K562 (cell line): ENCODE measurements at regions not wholly inside any gene's neighbourhood (a gene's known extent, or its start where the extent isn't known, plus 50 kb on each side); places are given as distances from the start of the nearest gene placed in this dataset.

ENCODE experiments used
- ATAC-seq: fragments of 200-7000 bp; cut with Tn5 transposase; 3 replicates; pipeline ENCODE4 v1.9.1; 2020; ENCODE audit warnings: moderate library complexity
- BruUV-seq: library from RNA; stranded (reverse); fragments of 400-500 nt; replicated peaks from 2 replicates; lab custom pipeline; 2021; lab: Mats Ljungman, UMichigan
- CTCF ChIA-PET: fragments of 300-600 bp; formaldehyde crosslinking; extraction: SDS; loops from one replicate; lab custom pipeline; 2021; ENCODE audit warnings: low intra/inter-chr PET ratio; lab: Yijun Ruan, JAX
- POLR2A ChIA-PET: fragments of 300-600, 350-650 bp; sonication (Branson Sonifier 250); formaldehyde crosslinking; extraction: SDS; loops from one replicate; lab custom pipeline; 2021; ENCODE audit warnings: antibody characterized with exemption, inconsistent platforms; lab: Yijun Ruan, JAX
- DNase-seq, 4 experiments: peaks; one replicate each; pipeline versions ENCODE4 v3.0.0 to v3.0.0-alpha.2; 2011 to 2018; ENCODE audit warnings: low spot score in 3 of 4, mixed read lengths in 3 of 4; ENCODE audit errors: extremely low read depth in 1 of 4
- FAIRE-seq: peaks from 2 replicates; lab custom pipeline; 2011; peaks lifted over from hg19 to GRCh38; lab: Jason Lieb, UNC
- H2AFZ ChIP-seq: 2 replicates; pipeline ENCODE4 v1.6.0; 2011; ENCODE audit warnings: low read depth, low read length, control low read depth, inconsistent platforms
- H3K27ac ChIP-seq: fragments of 200-600 bp; 3 replicates; pipeline ENCODE4 v1.8.0; 2011; ENCODE audit warnings: low read depth, mild to moderate bottlenecking, control low read depth, inconsistent platforms, low read length, moderate library complexity, mixed read lengths; ENCODE audit errors: extremely low read depth
- H3K27me3 ChIP-seq, 2 experiments: fragments of 300-600 bp in 1 of 2; 2 replicates in 1 of 2; 3 replicates in 1 of 2; pipeline versions ENCODE4 v1.6.0 to v1.8.0; 2011; ENCODE audit warnings: inconsistent platforms in 2 of 2, low read length in 2 of 2, mild to moderate bottlenecking in 1 of 2, mixed read lengths in 1 of 2, moderate library complexity in 1 of 2; ENCODE audit not compliant: control insufficient read depth in 2 of 2, insufficient read depth in 2 of 2
- H3K36me3 ChIP-seq: fragments of 300-600 bp; 3 replicates; pipeline ENCODE4 v1.8.0; 2011; ENCODE audit warnings: mild to moderate bottlenecking, low read length, inconsistent platforms; ENCODE audit not compliant: control insufficient read depth, insufficient read depth
- H3K4me1 ChIP-seq, 2 experiments: fragments of 200-600 bp in 1 of 2; replicated peaks in 1 of 2; 2 replicates in 1 of 2; 3 replicates in 1 of 2; pipeline versions ENCODE4 v1.5.1 to v1.8.0; 2011; ENCODE audit warnings: inconsistent platforms in 2 of 2, low read length in 2 of 2, mild to moderate bottlenecking in 1 of 2, mixed read lengths in 1 of 2, moderate library complexity in 1 of 2; ENCODE audit not compliant: control insufficient read depth in 2 of 2, insufficient read depth in 2 of 2
- H3K4me2 ChIP-seq: 2 replicates; pipeline ENCODE4 v1.6.1; 2011; ENCODE audit warnings: low read length, control low read depth, inconsistent platforms, mixed read lengths; ENCODE audit not compliant: insufficient read depth
- H3K4me3 ChIP-seq: fragments of 200-600 bp; sonication (generic), shearing (Covaris generic); 2 replicates; pipeline ENCODE4 v1.5.1; 2016; ENCODE audit warnings: control low read depth, inconsistent platforms
- H3K79me2 ChIP-seq: fragments of 200-600 bp; 3 replicates; pipeline ENCODE4 v1.8.0; 2011; ENCODE audit warnings: low read length, inconsistent platforms; ENCODE audit not compliant: control insufficient read depth, insufficient read depth
- H3K9ac ChIP-seq, 2 experiments: 2 replicates each; pipeline versions ENCODE4 v1.6.0 to v1.6.1; 2011; ENCODE audit warnings: low read depth in 2 of 2, low read length in 2 of 2, control low read depth in 1 of 2, inconsistent platforms in 1 of 2, mild to moderate bottlenecking in 1 of 2, mixed read lengths in 1 of 2; ENCODE audit not compliant: insufficient read depth in 1 of 2
- H3K9me1 ChIP-seq: one replicate; pipeline ENCODE4 v1.6.0; 2011; ENCODE audit warnings: inconsistent platforms, mild to moderate bottlenecking, low read length, moderate library complexity; ENCODE audit not compliant: control insufficient read depth, insufficient read depth
- H3K9me3 ChIP-seq: replicated peaks from 2 replicates; pipeline ENCODE4 v1.5.1; 2011; ENCODE audit warnings: low read depth, low read length, inconsistent platforms; ENCODE audit not compliant: control insufficient read depth, insufficient read depth
- H4K20me1 ChIP-seq: replicated peaks from 2 replicates; pipeline ENCODE4 v1.6.1; 2011; ENCODE audit warnings: low read length, inconsistent platforms, mixed read lengths; ENCODE audit not compliant: control insufficient read depth, insufficient read depth
- ARHGAP35 ChIP-seq: fragments of 450-650 bp; IDR thresholded peaks from 2 replicates; pipeline ENCODE4 v1.6.1; 2018; ENCODE audit not compliant: partially characterized antibody
- BRCA1 ChIP-seq, 2 experiments: fragments of 450-650 bp in 1 of 2; sonication (generic) in 1 of 2; formaldehyde crosslinking in 1 of 2; IDR thresholded peaks; 2 replicates each; pipeline versions ENCODE4 v1.5.0 to v1.6.1; 2017 to 2020; ENCODE audit warnings: mild to moderate bottlenecking in 1 of 2, missing genetic modification reagents in 1 of 2
- JUNB ChIP-seq: fragments of 450-650 bp; formaldehyde crosslinking; conservative IDR thresholded peaks from 2 replicates; pipeline ENCODE4 v1.4.0; 2020; ENCODE audit warnings: mild to moderate bottlenecking
- SAP30 ChIP-seq: fragments of 200-600 bp; sonication (generic); IDR thresholded peaks from 2 replicates; pipeline ENCODE4 v1.6.1; 2012; ENCODE audit warnings: borderline replicate concordance, low read depth, mild to moderate bottlenecking, moderate library complexity, low read length, control low read depth, inconsistent platforms; ENCODE audit not compliant: insufficient read depth, poor library complexity, severe bottlenecking
- ZC3H4 ChIP-seq: sonication (generic); formaldehyde crosslinking; IDR thresholded peaks from 2 replicates; pipeline ENCODE4 v1.9.0; 2021; ENCODE audit warnings: missing genetic modification reagents, borderline replicate concordance
- WGBS: fragments of 100-300 bp; shearing (Covaris generic); methylation state at CpG from one replicate; pipeline ENCODE4 v1.1.6; 2016; ENCODE audit warnings: low coverage, mixed read lengths; ENCODE audit not compliant: insufficient coverage; ENCODE audit errors: missing lambda C conversion rate; 5-methylcytosine and 5-hydroxymethylcytosine counted together
- in situ Hi-C: fragments of 300-500 bp; cut with MboI; formaldehyde crosslinking; loops from 4 replicates; pipeline ENCODE4 v1.15.0; 2018; ENCODE audit warnings: inconsistent platforms, mixed read lengths
- intact Hi-C: fragments of 100-400 bp; cut with micrococcal nuclease; formaldehyde crosslinking; loops from 2 replicates; pipeline ENCODE4 v1.14.2; 2022
- TF ChIP-seq, protein P1 (sequence below): sonication (generic); formaldehyde crosslinking; IDR thresholded peaks from 2 replicates; pipeline ENCODE4 v1.9.0; 2022; ENCODE audit warnings: mild to moderate bottlenecking, missing genetic modification reagents

DNA sequence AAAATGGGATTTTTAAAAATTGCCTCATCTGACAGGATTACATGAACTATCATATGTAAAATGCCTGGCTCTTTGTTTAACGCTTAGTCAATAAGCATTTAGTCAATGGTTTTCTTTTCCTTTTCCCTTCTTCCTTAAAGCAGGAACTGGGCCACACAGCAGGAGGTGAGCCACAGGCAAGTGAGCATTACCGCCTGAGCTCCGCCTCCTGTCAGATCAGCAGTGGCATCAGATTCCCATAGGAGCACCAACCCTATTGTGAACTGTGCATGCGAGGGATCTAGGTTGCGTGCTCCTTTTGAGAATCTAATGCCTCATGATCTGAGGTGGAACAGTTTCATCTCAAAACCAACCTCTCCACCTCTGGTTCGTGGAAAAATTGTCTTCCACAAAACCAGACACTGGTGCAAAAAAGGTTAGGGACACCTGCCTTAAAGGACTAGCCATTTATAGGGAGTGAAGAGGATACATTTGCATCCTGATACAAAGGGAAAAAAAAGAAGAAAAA lies 306.1 kb downstream of the FBXW7 start:
- Histone ChIP-seq H3K9me3 (no peaks in the 10 kb centered on the region), H3K4me1 (no peaks in the 10 kb centered on the region)
- WGBS, result 0% methylated on average over 6 of the region's 6 CpGs
- no peak for ATAC-seq
- CTCF ChIA-PET, result no interaction called here
- TF ChIP-seq ARHGAP35 (no peak), SAP30 (no peak), BRCA1 (IDR thresholded peaks at IDR 0.05) (no peak), BRCA1 (CRISPR knock-in tag; IDR thresholded peaks at IDR 0.05) (no peak), ZC3H4 (CRISPR knock-in tag) (no peak), JUNB (CRISPR knock-in tag) (no peak)
- TF ChIP-seq, protein P1, sequence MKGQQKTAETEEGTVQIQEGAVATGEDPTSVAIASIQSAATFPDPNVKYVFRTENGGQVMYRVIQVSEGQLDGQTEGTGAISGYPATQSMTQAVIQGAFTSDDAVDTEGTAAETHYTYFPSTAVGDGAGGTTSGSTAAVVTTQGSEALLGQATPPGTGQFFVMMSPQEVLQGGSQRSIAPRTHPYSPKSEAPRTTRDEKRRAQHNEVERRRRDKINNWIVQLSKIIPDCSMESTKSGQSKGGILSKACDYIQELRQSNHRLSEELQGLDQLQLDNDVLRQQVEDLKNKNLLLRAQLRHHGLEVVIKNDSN (CRISPR knock-in tag), result no peak
- TF ChIP-seq, all 486 proteins: peak for 0
- no peak overlapping the region for H3K27ac ChIP-seq
- intact Hi-C loops (no loop called here), in situ Hi-C loops (no loop called here)
- no TSS peak for BruUV-seq
- POLR2A ChIA-PET, result no interaction called here
- no peak for DNase-seq
- H2AFZ ChIP-seq, result no peak overlapping the region
- H3K4me2 ChIP-seq, result no peak overlapping the region
- FAIRE-seq, result no peak
- no peaks in the 10 kb centered on the region for H4K20me1 ChIP-seq
- H3K36me3 ChIP-seq, result no peaks in the 10 kb centered on the region
- H3K4me3 ChIP-seq, result no peak overlapping the region
- H3K27me3 ChIP-seq, result peaks cover 5 to 21% of the 10 kb centered on the region in 2 experiments; a peak in 4 of 5 replicates
- no peaks in the 10 kb centered on the region for H3K79me2 ChIP-seq
- H3K9me1 ChIP-seq, result no peaks in the 10 kb centered on the region
- H3K9ac ChIP-seq, result no peak overlapping the region
